ENCODE measurements at regions not wholly inside any gene's neighbourhood (a gene's known extent, or its start where the extent isn't known, plus 50 kb on each side); places are given as distances from the start of the nearest gene placed in this dataset.
A peak's percentile ranks its signal among the peaks of the same experiment; 100 is the strongest.

GRCh38 chrX:39725928-39726619, 371.7 kb downstream of the BCOR start:
- DNase-seq, result no peak

GRCh38 chrX:39726771-39727170, 371.0 kb downstream of the BCOR start:
- DNase-seq, result no peak

- no peak for DNase-seq
These were observed 369.7 kb downstream of the BCOR start for GRCh38 chrX:39728025-39728424.

- no peak for DNase-seq
These were observed 368.7 kb downstream of the BCOR start for GRCh38 chrX:39728852-39729598.

GRCh38 chrX:39729981-39730661, 367.6 kb downstream of the BCOR start:
- no peak for DNase-seq

- peak; percentile 70 for DNase-seq
These were observed 367.0 kb downstream of the BCOR start for GRCh38 chrX:39730662-39731329.

GRCh38 chrX:39731330-39731667, 366.5 kb downstream of the BCOR start:
- no peak for DNase-seq

GRCh38 chrX:39731735-39732134, 366.0 kb downstream of the BCOR start:
- DNase-seq, result no peak

- DNase-seq, result no peak
These were observed 364.0 kb downstream of the BCOR start for GRCh38 chrX:39733745-39734144.

GRCh38 chrX:39734174-39734776, 363.5 kb downstream of the BCOR start:
- DNase-seq, result no peak

GRCh38 chrX:39736216-39737211, 361.2 kb downstream of the BCOR start:
- DNase-seq, result no peak

- DNase-seq, result no peak
These were observed 358.2 kb downstream of the BCOR start for GRCh38 chrX:39739585-39739984.

GRCh38 chrX:39740078-39740477, 357.7 kb downstream of the BCOR start:
- no peak for DNase-seq

GRCh38 chrX:39741904-39742303, 355.9 kb downstream of the BCOR start:
- no peak for DNase-seq

GRCh38 chrX:39745818-39746217, 351.9 kb downstream of the BCOR start:
- DNase-seq, result no peak

- DNase-seq, result no peak
These were observed 348.6 kb downstream of the BCOR start for GRCh38 chrX:39749135-39749534.

- DNase-seq, result no peak
These were observed 348.0 kb downstream of the BCOR start for GRCh38 chrX:39749728-39750127.

GRCh38 chrX:39750256-39750790, 347.4 kb downstream of the BCOR start:
- no peak for DNase-seq

- DNase-seq, result no peak
These were observed 346.9 kb downstream of the BCOR start for GRCh38 chrX:39750848-39751247.

- peak; percentile 15 for DNase-seq
These were observed 344.9 kb downstream of the BCOR start for GRCh38 chrX:39752815-39753214.

- DNase-seq, result no peak
These were observed 344.3 kb downstream of the BCOR start for GRCh38 chrX:39753293-39753996.
